Mesothelial cell of epicardium (in vitro differentiated cells): ENCODE measurements at regions not wholly inside any gene's neighbourhood (a gene's known extent, or its start where the extent isn't known, plus 50 kb on each side); places are given as distances from the start of the nearest gene placed in this dataset.

Experiments
- DNase-seq, 2 experiments: peaks; one replicate each; pipeline ENCODE4 v3.0.0; 2021; ENCODE audit warnings: low spot score in 2 of 2; ENCODE audit not compliant: unreplicated experiment in 2 of 2
- H3K27ac Mint-ChIP-seq: 2 replicates; pipeline ENCODE4 v1.8.0; 2021; ENCODE audit warnings: mixed read lengths
- H3K27me3 Mint-ChIP-seq: 2 replicates; pipeline ENCODE4 v1.8.0; 2021; ENCODE audit warnings: low read depth, mixed read lengths
- H3K36me3 Mint-ChIP-seq: 2 replicates; pipeline ENCODE4 v1.8.0; 2021; ENCODE audit warnings: mixed read lengths
- H3K4me1 Mint-ChIP-seq: 2 replicates; pipeline ENCODE4 v1.8.0; 2021; ENCODE audit warnings: mixed read lengths
- H3K4me3 Mint-ChIP-seq: 2 replicates; pipeline ENCODE4 v1.8.0; 2021; ENCODE audit warnings: mild to moderate bottlenecking, moderate library complexity, mixed read lengths
- H3K9me3 Mint-ChIP-seq: 2 replicates; pipeline ENCODE4 v1.8.0; 2021; ENCODE audit warnings: mixed read lengths
- CTCF ChIP-seq: fragments of 200-600 bp; sonication (generic); IDR thresholded peaks from one replicate; pipeline ENCODE4 v1.5.0; 2021; ENCODE audit warnings: antibody characterized with exemption; ENCODE audit not compliant: unreplicated experiment

- no peak for TF ChIP-seq CTCF
- Mint-ChIP-seq H3K9me3 (peaks cover 6% of the 10 kb centered on the region), H3K36me3 (no peaks in the 10 kb centered on the region), H3K4me1 (no peaks in the 10 kb centered on the region), H3K27ac (no peak overlapping the region), H3K4me3 (no peak overlapping the region), H3K27me3 (peaks cover 10% of the 10 kb centered on the region)
- DNase-seq: no peak
Measured at GRCh38 chr18:60445341-60445740, 72.8 kb upstream of the MC4R start.

GRCh38 chr18:60446821-60447220 is 74.2 kb upstream of the MC4R start:
- Mint-ChIP-seq H3K4me3 (no peak overlapping the region), H3K27ac (no peak overlapping the region), H3K4me1 (no peaks in the 10 kb centered on the region), H3K9me3 (peaks cover 3% of the 10 kb centered on the region), H3K36me3 (no peaks in the 10 kb centered on the region), H3K27me3 (peaks cover 9% of the 10 kb centered on the region)
- no peak for TF ChIP-seq CTCF
- DNase-seq: no peak

GRCh38 chr18:60448487-60449267 is 76.1 kb upstream of the MC4R start:
- Mint-ChIP-seq H3K4me1 (no peaks in the 10 kb centered on the region), H3K36me3 (no peaks in the 10 kb centered on the region), H3K27me3 (peaks cover 7% of the 10 kb centered on the region), H3K4me3 (no peak overlapping the region), H3K27ac (no peak overlapping the region), H3K9me3 (no peaks in the 10 kb centered on the region)
- DNase-seq: no peak
- TF ChIP-seq CTCF: no peak

- no peak for DNase-seq
- Mint-ChIP-seq H3K4me1 (no peaks in the 10 kb centered on the region), H3K4me3 (no peak overlapping the region), H3K9me3 (peaks cover 12% of the 10 kb centered on the region), H3K27ac (no peak overlapping the region), H3K36me3 (no peaks in the 10 kb centered on the region), H3K27me3 (no peaks in the 10 kb centered on the region)
- TF ChIP-seq CTCF: no peak
Measured at GRCh38 chr18:60452421-60452820, 79.8 kb upstream of the MC4R start.

- Mint-ChIP-seq H3K27me3 (no peaks in the 10 kb centered on the region), H3K27ac (no peak overlapping the region), H3K9me3 (no peaks in the 10 kb centered on the region), H3K4me1 (no peaks in the 10 kb centered on the region), H3K4me3 (no peak overlapping the region), H3K36me3 (no peaks in the 10 kb centered on the region)
- DNase-seq: no peak
- no peak for TF ChIP-seq CTCF
Measured at GRCh38 chr18:60466677-60467076, 94.1 kb upstream of the MC4R start.
